Occipital lobe (tissue), 1 donor: ENCODE measurements at regions not wholly inside any gene's neighbourhood (a gene's known extent, or its start where the extent isn't known, plus 50 kb on each side); places are given as distances from the start of the nearest gene placed in this dataset.

ENCODE experiments used
- DNase-seq: peaks from one replicate; lab custom pipeline; 2025; lab: John Stamatoyannopoulos, UW

DNA sequence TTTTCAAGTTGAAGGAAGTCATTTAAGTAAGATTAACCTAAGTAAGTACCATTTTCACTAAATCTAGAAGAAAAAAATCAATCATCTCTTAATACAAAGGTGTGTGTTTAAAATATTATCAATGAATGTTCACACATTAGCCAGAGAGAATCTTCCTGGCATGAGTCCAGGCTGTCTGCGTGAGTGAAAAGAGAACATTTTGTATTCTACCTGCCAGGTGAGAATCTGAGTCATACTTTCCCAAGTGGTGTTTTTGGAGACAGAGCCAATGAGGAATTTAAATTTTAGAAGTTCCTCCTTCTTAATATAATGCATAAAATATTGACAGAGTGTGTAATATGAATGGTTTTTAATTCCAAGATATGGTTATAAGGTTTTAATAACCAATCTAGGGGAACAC lies 371.8 kb upstream of the NR3C2 start:
- no peak for DNase-seq

DNA sequence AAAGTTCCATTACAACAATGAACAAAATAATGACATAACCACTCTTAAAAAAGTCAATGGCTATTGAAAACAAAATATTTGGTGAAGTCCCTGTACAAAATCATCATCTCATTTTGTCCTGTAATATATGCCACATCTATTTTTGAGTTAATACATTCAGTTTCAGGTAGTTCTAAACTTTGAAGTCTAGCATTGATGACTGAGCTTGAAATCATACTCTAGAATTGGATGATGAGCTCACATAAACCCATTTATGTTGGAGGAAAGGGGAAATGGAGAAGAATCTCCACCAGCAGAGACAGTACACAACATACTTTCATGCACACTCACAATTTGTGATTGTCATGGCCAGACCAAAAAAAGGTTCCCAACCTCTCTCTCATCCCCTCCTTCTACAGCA lies 371.1 kb upstream of the NR3C2 start:
- DNase-seq: no peak

- no peak for DNase-seq
Measured at GRCh38 chr4:148812101-148812500, 369.9 kb upstream of the NR3C2 start.

- no peak for DNase-seq
Measured at GRCh38 chr4:148810461-148810860, 368.2 kb upstream of the NR3C2 start.

DNA sequence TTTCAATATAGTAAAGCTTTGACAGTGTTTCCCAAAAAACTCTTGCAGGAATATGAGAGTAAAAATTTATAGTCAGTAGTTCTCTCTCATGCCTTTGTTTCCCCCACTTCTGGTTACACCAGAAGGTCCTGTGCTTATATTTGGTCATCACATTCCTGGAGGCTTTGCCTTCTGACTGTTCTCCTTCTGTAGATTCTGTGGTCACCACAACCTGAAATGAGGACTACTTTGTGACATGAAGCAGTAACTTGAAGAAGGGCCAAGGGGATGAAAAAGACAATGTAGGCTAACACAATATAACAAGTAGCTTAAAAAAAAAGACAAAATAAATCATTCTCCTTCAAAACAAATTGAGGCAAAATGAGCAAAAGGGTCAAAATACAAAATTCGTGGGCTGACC lies 366.2 kb upstream of the NR3C2 start:
- DNase-seq: no peak

DNA sequence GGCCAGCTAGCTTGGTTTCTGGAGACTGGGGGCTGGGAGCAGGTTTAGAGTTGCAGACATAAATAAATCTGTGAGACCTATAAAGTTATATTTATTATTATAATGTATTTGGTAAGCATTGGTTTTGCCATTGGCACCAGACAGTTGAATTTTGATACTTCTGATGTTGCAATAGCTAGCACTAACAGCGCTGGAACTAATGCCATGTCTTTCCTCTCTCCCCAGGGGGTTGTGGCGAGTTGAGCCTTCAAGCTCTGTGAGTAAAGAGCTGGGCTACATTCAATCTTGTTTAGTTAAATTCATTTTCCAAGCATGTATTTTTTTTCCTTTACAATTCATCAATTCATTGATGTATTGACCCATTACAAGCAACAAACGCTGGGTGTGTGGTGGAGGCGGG lies 358.7 kb upstream of the NR3C2 start:
- DNase-seq: no peak

DNA sequence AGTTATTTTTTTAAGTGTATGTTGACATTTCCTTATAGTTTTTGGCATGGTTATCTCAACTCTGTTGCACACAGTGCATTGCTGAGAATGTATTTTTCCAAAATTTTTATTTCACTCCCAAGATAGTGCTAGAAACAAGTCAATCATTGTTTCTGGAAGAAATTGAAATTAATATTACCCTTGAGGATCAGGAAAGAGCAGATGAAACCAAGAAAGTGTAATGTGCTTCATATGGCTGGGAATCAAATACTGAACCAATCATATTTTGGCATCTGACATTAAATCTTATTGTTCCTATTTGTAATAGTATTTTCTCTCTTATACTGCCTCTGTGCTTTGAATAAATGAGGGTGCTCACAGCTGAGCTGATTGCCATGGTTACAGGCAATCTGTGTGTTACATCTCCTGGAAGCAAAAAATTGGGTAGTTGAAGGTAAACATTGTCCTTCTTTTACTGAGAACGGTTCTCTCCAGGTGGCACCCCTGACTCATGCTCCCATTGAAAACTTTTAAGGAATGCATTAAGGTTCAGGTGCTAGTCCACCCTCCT lies 358.2 kb upstream of the NR3C2 start:
- no peak for DNase-seq

GRCh38 chr4:148795156-148795864 lies 353.1 kb upstream of the NR3C2 start:
- no peak for DNase-seq

- DNase-seq: no peak
Measured at GRCh38 chr4:148793221-148793620, 351.0 kb upstream of the NR3C2 start.

GRCh38 chr4:148790691-148791090 lies 348.5 kb upstream of the NR3C2 start:
- no peak for DNase-seq

DNA sequence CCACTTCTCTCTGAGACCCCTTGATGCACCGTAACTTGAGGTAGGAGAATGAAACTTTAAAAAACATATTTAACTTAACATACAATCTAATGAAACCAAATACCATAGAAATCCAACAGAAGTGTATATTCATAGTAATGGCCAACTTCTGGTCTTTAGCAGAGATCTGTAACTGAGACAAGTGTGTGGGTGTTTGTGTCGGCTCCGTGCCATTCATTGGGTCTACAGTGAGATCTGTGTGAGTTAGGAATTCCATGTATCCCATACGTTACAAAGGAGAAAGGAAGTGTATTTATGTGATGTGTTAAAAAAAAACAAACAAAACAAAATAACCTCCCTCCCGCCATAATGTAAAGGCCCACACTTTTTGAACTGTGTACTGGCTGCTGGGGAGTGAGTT lies 348.0 kb upstream of the NR3C2 start:
- peak; percentile 12 for DNase-seq

DNA sequence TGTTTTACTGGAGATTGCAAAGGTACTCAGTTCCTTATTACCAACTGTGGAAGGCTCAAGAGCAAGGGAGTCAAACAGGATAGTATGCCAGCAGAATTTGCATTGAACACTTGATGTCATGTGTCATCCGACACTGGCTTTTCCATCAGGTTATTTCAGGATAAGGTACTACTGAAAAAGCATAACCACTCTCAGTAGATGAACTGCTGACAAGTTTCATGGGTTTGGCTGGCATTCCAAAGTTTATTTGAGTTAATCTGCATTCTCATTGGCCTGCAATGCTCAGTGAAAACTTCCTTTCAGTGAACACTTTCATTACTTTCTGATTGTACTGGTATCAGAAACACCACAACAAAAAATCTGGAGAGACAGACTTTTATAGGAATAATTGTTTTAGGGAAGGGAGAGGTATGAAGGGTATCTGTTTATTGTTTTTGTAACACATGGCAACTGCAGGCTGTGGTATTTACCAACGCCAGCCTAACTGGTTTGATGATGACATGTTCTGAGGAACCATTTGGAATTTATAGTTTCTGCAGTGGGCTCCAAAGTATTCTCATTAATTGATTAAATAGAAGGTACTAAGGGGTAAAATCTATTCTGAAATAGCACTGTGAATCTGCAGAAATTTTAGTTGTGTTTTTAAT lies 345.7 kb upstream of the NR3C2 start:
- no peak for DNase-seq

DNA sequence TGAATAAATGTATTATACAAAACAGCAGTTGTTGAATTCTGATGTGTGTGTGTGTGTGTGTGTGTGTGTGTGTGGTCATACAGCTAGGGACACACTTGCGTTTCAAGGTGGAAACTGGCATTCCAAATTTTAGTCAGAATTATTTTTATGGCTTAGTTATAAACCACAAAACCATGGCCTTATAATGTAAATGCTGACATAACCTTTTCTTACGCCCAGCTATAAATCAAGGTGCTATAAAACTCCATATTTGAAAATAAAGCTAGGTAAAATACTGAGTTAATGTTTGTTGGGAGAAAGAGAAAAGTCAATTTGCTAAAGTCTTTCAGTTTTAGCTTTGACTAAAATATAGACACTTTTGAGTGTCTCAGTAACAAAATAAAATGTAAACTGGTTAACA lies 345.1 kb upstream of the NR3C2 start:
- no peak for DNase-seq

GRCh38 chr4:148786699-148787098 lies 344.5 kb upstream of the NR3C2 start:
- DNase-seq: no peak

GRCh38 chr4:148782284-148782683 lies 340.1 kb upstream of the NR3C2 start:
- no peak for DNase-seq

- DNase-seq: no peak
Measured at GRCh38 chr4:148780426-148781005, 338.3 kb upstream of the NR3C2 start.

GRCh38 chr4:148779771-148780170 lies 337.6 kb upstream of the NR3C2 start:
- DNase-seq: no peak

DNA sequence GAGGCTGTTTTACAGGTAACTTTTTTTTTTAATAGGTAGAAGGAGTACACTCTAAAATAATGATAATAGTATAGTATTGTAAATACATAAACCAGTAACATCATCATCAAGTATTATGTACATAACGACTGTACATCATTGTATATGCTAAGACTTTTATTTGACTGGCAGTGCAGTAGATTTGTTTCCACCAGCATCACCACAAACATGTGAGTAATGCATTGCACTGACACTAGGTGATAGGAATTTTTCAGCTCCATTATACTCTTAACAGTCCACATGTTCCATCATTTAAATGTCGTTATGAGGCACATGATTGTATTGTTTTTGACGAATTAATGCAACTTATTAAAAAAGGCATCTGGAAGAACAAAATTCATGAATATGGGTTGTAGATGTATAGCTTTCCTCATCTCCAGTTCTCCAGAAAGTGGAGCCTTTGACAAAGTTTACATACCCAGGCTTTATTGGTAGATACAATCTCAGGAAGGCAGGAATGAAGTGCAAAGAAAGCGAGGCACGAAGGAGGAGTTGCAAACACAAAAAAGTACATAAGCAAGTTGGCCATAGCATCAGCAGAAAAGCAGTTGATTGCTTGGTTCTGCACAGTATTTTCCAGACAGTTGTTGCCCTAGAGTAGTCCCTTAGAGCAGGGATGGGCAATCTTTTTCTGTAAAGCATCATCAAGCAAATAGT lies 336.9 kb upstream of the NR3C2 start:
- DNase-seq: no peak

DNA sequence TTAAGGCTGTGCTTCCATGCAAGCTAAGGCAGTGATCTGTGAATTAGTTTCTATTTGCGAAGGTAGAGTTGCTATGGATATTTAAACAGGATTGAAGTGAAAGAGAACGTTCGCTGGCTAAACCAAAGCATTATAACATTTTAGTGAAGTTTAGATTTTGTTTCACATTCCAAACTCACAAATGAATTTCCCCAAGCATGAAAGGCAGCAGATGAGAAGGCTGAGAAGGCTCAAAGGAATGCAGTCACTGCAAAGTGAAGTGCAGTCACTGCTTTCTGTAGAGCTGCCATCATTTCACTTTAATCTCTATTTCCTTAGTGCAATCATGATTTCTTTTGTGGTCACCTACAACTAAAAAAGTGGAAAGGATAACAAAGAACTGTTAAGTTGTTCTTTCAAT lies 334.7 kb upstream of the NR3C2 start:
- no peak for DNase-seq

- DNase-seq: no peak
Measured at GRCh38 chr4:148774134-148774533, 331.9 kb upstream of the NR3C2 start.

GRCh38 chr4:148773313-148773712 lies 331.1 kb upstream of the NR3C2 start:
- no peak for DNase-seq

DNA sequence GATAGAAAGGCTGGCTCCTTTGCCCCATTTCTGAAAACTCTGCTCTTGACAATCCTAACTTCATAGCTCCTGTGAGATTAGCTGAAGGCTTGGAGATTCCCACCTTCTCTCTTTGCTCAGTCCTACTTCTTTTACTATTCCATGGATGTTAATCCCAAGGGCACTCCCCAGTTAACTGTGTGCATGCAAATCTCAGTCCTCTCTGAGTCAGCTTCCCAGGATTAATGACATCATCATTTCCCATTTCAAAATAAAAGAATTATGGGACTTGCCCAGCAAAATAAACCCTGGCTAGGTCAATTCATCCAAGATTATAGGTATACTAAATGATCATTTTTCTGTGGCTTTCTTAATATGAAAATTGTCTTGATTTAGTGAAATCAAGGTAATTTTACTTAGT lies 328.6 kb upstream of the NR3C2 start:
- no peak for DNase-seq
